NT2/D1 (cell line): ENCODE measurements at regions not wholly inside any gene's neighbourhood (a gene's known extent, or its start where the extent isn't known, plus 50 kb on each side); places are given as distances from the start of the nearest gene placed in this dataset.

Experiments used
- DNase-seq: peaks from one replicate; pipeline ENCODE4 v3.0.0-alpha.2; 2011; ENCODE audit warnings: low read depth, low spot score
- H3K27me3 ChIP-seq: 2 replicates; pipeline ENCODE4 v1.6.0; 2011; ENCODE audit warnings: mild to moderate bottlenecking; ENCODE audit not compliant: insufficient read length, insufficient read depth
- H3K36me3 ChIP-seq: 2 replicates; pipeline ENCODE4 v1.6.1; 2011; ENCODE audit warnings: mild to moderate bottlenecking, low read length, mixed read lengths; ENCODE audit not compliant: insufficient read depth, insufficient read length
- H3K4me1 ChIP-seq: 2 replicates; pipeline ENCODE4 v1.5.1; 2011; ENCODE audit not compliant: insufficient read depth, insufficient read length
- H3K4me3 ChIP-seq: 2 replicates; pipeline ENCODE4 v1.5.1; 2011; ENCODE audit warnings: low read depth; ENCODE audit not compliant: insufficient read length
- H3K9ac ChIP-seq: 2 replicates; pipeline ENCODE4 v1.6.0; 2011; ENCODE audit warnings: low read depth; ENCODE audit not compliant: insufficient read length
- H3K9me3 ChIP-seq: 2 replicates; pipeline ENCODE4 v1.5.1; 2011; ENCODE audit warnings: mild to moderate bottlenecking, low read length; ENCODE audit not compliant: insufficient read depth
- SUZ12 ChIP-seq: IDR thresholded peaks from 2 replicates; pipeline ENCODE4 v1.6.1; 2011; ENCODE audit not compliant: insufficient read length, insufficient read depth; ENCODE audit errors: extremely low read depth
- YY1 ChIP-seq: IDR thresholded peaks from 2 replicates; pipeline ENCODE4 v1.6.1; 2011; ENCODE audit not compliant: insufficient read length, insufficient read depth
- ZNF274 ChIP-seq: IDR thresholded peaks from 2 replicates; pipeline ENCODE4 v1.6.1; 2011; ENCODE audit warnings: mild to moderate bottlenecking, low read depth, low read length

DNA sequence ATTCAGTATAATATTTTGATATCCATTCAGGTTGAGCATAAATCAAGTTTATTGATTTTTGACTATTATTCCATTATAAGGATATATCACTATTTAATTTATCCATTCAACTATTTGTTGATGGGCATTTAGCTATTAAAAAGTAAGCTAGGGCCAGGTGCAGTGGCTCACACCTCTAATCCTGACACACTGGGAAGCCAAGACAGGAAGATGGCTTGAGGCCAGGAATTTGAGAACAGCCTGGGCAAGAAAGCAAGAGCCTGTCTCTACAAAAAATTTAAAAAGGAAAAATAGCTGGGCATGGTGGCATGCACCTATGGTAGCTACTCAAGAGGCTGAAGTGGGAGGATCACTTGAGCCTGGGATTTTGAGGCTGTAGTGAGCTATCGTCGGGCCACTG lies 183.5 kb downstream of the HNMT start:
- TF ChIP-seq YY1: no peak
- Histone ChIP-seq H3K9me3 (no peaks in the 10 kb centered on the region), H3K27me3 (no peaks in the 10 kb centered on the region), H3K4me1 (no peaks in the 10 kb centered on the region), H3K9ac (no peak overlapping the region), H3K36me3 (no peaks in the 10 kb centered on the region), H3K4me3 (no peak overlapping the region)
- DNase-seq: no peak

GRCh38 chr2:138155304-138155703 lies 191.0 kb downstream of the HNMT start:
- no peak for DNase-seq
- H3K4me3 ChIP-seq: no peak overlapping the region

DNA sequence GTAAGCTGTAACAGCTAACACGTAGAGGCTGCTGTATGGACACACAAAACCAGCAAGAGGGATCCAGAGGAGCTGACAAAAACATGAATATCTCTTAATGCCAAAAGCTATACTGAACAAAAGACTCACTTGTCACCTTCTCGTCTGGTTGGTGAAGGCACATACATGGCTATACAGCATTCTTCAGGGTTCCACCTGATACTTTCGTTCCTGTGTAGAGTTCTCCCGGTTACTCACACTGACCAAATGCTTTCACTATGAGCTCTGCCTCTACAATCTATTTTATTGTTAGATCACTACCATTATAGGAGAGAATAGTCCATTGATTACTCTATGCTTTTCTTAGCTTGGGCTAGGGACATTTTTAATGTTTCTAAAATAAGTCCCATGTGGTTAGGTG lies 193.1 kb downstream of the HNMT start:
- DNase-seq: no peak
- Histone ChIP-seq H3K27me3 (no peaks in the 10 kb centered on the region), H3K9ac (no peak overlapping the region), H3K4me1 (no peaks in the 10 kb centered on the region), H3K9me3 (no peaks in the 10 kb centered on the region), H3K4me3 (no peak overlapping the region), H3K36me3 (no peaks in the 10 kb centered on the region)
- TF ChIP-seq SUZ12 (no peak), YY1 (no peak), ZNF274 (no peak)

More at GRCh38 chr2:138155304-138155703, 191.0 kb downstream of the HNMT start:
- no peaks in the 10 kb centered on the region for H3K27me3 ChIP-seq
- no peaks in the 10 kb centered on the region for H3K4me1 ChIP-seq
- H3K9me3 ChIP-seq: no peaks in the 10 kb centered on the region
- TF ChIP-seq SUZ12: no peak
- no peak for TF ChIP-seq ZNF274
- TF ChIP-seq YY1: no peak
- no peaks in the 10 kb centered on the region for H3K36me3 ChIP-seq
- no peak overlapping the region for H3K9ac ChIP-seq

DNA sequence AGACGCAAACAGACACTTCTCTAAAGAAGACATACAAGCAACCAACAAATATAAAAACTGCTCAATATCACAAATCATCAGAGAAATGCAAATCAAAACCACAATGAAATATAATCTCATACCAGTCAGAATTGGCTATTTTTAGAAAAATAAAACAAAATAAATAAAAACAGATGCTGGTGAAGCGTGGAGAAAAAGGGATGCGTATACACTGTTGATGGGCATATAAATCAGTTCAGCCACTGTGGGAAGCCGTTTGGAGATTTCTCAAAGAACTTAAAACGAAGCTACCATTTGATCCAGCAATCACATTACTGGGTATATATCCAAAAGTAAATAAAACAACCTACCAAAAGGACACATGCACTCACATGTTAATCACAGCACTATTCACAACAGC lies 206.2 kb downstream of the HNMT start:
- Histone ChIP-seq H3K9ac (no peak overlapping the region), H3K27me3 (no peaks in the 10 kb centered on the region), H3K9me3 (peaks cover 5% of the 10 kb centered on the region; the same call in 1 of the 2 replicates), H3K4me3 (no peak overlapping the region), H3K36me3 (no peaks in the 10 kb centered on the region), H3K4me1 (no peaks in the 10 kb centered on the region)
- DNase-seq: no peak
- TF ChIP-seq YY1 (no peak), ZNF274 (no peak), SUZ12 (no peak)

DNA sequence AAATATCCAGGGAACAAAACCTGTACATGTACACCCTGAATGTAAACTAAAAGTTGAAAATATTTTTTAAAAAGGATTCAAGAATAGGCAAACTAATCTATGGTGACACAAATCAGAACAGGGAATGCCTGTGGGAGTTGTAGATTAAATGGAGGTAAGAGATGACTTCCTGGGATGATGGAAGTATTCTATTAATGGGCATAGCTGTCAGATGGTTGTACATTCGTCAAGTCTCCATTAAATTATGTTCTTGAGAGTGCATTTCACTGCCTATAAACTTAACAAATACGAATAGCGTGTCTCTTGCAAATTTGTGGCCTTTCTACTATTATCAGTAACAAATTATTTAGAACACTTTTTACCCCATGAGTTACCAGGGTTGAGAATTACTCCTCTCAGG lies 207.0 kb downstream of the HNMT start:
- TF ChIP-seq ZNF274: no peak
- no peak for TF ChIP-seq SUZ12
- no peak for TF ChIP-seq YY1
- no peak overlapping the region for H3K9ac ChIP-seq
- H3K4me3 ChIP-seq: no peak overlapping the region
- no peaks in the 10 kb centered on the region for H3K36me3 ChIP-seq
- H3K4me1 ChIP-seq: no peaks in the 10 kb centered on the region
- no peak for DNase-seq
- no peaks in the 10 kb centered on the region for H3K9me3 ChIP-seq
- no peaks in the 10 kb centered on the region for H3K27me3 ChIP-seq

- no peak overlapping the region for H3K9ac ChIP-seq
- DNase-seq: no peak
These were observed 210.8 kb downstream of the HNMT start for GRCh38 chr2:138175066-138175465.

DNA sequence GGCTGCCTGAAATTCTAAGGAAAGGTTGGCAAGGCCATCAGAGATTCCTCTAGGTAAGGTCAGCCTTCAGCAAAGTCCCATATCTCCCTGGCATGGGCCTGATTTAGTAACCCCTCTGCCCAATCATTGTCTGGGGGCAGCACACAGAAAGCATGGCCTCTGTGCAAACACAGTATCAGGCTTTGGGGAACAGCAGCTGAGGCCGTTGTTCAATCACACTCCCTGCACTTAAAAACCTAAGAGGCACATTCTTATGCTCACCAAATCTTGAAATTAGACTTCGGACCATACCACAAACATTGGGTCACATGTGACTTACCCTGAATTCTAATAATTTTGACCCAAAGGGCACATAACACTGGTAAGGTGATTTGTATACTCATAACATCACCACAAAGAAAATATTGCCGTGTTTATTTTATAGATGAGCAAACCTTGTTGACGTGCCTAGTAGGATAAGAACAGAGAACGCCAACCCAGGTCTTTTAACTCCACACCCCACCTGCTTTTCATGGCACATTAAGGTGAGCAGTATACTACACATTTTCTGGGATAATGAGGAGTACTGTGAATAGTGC lies 212.7 kb downstream of the HNMT start:
- no peak for TF ChIP-seq SUZ12
- no peak for TF ChIP-seq ZNF274
- TF ChIP-seq YY1: no peak
- Histone ChIP-seq H3K9ac (no peak overlapping the region), H3K4me1 (no peaks in the 10 kb centered on the region), H3K4me3 (no peak overlapping the region), H3K9me3 (no peaks in the 10 kb centered on the region), H3K27me3 (no peaks in the 10 kb centered on the region), H3K36me3 (no peaks in the 10 kb centered on the region)
- no peak for DNase-seq

More at GRCh38 chr2:138175066-138175465, 210.8 kb downstream of the HNMT start:
- TF ChIP-seq YY1: no peak
- TF ChIP-seq SUZ12: no peak
- no peak for TF ChIP-seq ZNF274
- H3K4me1 ChIP-seq: no peaks in the 10 kb centered on the region
- H3K4me3 ChIP-seq: no peak overlapping the region
- H3K36me3 ChIP-seq: no peaks in the 10 kb centered on the region
- no peaks in the 10 kb centered on the region for H3K9me3 ChIP-seq
- H3K27me3 ChIP-seq: no peaks in the 10 kb centered on the region

DNA sequence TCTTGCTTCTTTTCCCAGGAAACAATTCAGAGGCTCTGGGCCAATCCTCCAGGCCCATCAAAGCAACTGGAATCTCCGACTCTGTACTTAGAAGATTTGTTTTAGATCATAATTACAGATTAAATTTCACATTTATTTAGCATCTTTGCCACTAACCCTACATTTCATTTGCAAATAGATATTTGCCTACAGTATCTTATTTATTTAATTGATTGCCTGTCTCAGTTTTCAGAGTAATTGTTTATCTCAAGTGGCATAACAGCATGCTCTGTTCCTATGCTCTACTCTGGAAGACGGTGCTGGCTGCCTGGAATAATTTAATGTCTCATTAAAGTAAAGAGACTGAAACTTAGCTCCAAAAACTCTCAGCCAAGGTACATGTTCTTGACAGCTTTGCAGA lies 213.4 kb downstream of the HNMT start:
- Histone ChIP-seq H3K9me3 (no peaks in the 10 kb centered on the region), H3K27me3 (no peaks in the 10 kb centered on the region), H3K36me3 (no peaks in the 10 kb centered on the region), H3K4me1 (no peaks in the 10 kb centered on the region), H3K9ac (no peak overlapping the region), H3K4me3 (no peak overlapping the region)
- DNase-seq: no peak
- TF ChIP-seq ZNF274: no peak
- TF ChIP-seq SUZ12: no peak
- no peak for TF ChIP-seq YY1
